ENCODE measurements at regions not wholly inside any gene's neighbourhood (a gene's known extent, or its start where the extent isn't known, plus 50 kb on each side); places are given as distances from the start of the nearest gene placed in this dataset.

- TF ChIP-seq EZH2 (IDR thresholded peaks at IDR 0.05; ENCODE audit: borderline replicate concordance, low read depth, low read length, poor library complexity, severe bottlenecking) (no peak), CTCF (conservative IDR thresholded peaks at IDR 0.05; ENCODE audit: low read depth, low read length) (no peak)
- Histone ChIP-seq H3K36me3 (ENCODE audit: insufficient read depth, low read length, poor library complexity, severe bottlenecking) (no peaks in the 10 kb centered on the region), H3K27ac (ENCODE audit: low read depth, low read length, poor library complexity, severe bottlenecking) (no peak overlapping the region), H3K4me3 (ENCODE audit: low read depth, low read length, poor library complexity, severe bottlenecking) (no peak overlapping the region), H3K9me3 (ENCODE audit: low read depth, low read length, poor library complexity, severe bottlenecking) (peaks cover under 1% of the 10 kb centered on the region), H3K27me3 (replicated peaks; ENCODE audit: insufficient read depth, low read depth, low read length, poor library complexity) (no peaks in the 10 kb centered on the region), H3K4me1 (ENCODE audit: insufficient read depth, low read length, poor library complexity, severe bottlenecking) (no peaks in the 10 kb centered on the region)
- POLR2A ChIA-PET (ENCODE audit: low non-redundant PET): no interaction called here
- DNase-seq (ENCODE audit: low spot score): no peak
- CTCF ChIA-PET: interaction anchor here (0.6 kb wide), 1 partner anchor 128 kb away, joined by 8 read pairs; no protein-coding TSS in a partner anchor
- intact Hi-C loops (cut with micrococcal nuclease; ENCODE audit: unreplicated experiment): no loop called here
- BruUV-seq (replicated peaks): no TSS peak
Observed at GRCh38 chr13:29963089-29963488, 112.7 kb upstream of the UBL3 start.

- intact Hi-C loops (cut with micrococcal nuclease; ENCODE audit: unreplicated experiment): no loop called here
- CTCF ChIA-PET: no interaction called here
Observed at GRCh38 chr13:29961036-29961670, 110.7 kb upstream of the UBL3 start.

GRCh38 chr13:29959603-29960002 lies 109.2 kb upstream of the UBL3 start:
- H3K4me1 ChIP-seq (ENCODE audit: insufficient read depth, low read length, poor library complexity, severe bottlenecking): no peaks in the 10 kb centered on the region
- H3K9me3 ChIP-seq (ENCODE audit: low read depth, low read length, poor library complexity, severe bottlenecking): no peaks in the 10 kb centered on the region
- POLR2A ChIA-PET (ENCODE audit: low non-redundant PET): no interaction called here
- CTCF ChIA-PET: no interaction called here
- no peak overlapping the region for H3K4me3 ChIP-seq (ENCODE audit: low read depth, low read length, poor library complexity, severe bottlenecking)
- TF ChIP-seq CTCF (conservative IDR thresholded peaks at IDR 0.05; ENCODE audit: low read depth, low read length): no peak
- TF ChIP-seq EZH2 (IDR thresholded peaks at IDR 0.05; ENCODE audit: borderline replicate concordance, low read depth, low read length, poor library complexity, severe bottlenecking): no peak
- no peaks in the 10 kb centered on the region for H3K36me3 ChIP-seq (ENCODE audit: insufficient read depth, low read length, poor library complexity, severe bottlenecking)
- H3K27me3 ChIP-seq (replicated peaks; ENCODE audit: insufficient read depth, low read depth, low read length, poor library complexity): peaks cover 6% of the 10 kb centered on the region
- H3K27ac ChIP-seq (ENCODE audit: low read depth, low read length, poor library complexity, severe bottlenecking): no peak overlapping the region
- intact Hi-C loops (cut with micrococcal nuclease; ENCODE audit: unreplicated experiment): no loop called here
- no TSS peak for BruUV-seq (replicated peaks)
- no peak for DNase-seq (ENCODE audit: low spot score)

More at GRCh38 chr13:29961036-29961670, 110.7 kb upstream of the UBL3 start:
- no TSS peak for BruUV-seq (replicated peaks)
- Histone ChIP-seq H3K27ac (ENCODE audit: low read depth, low read length, poor library complexity, severe bottlenecking) (no peak overlapping the region), H3K36me3 (ENCODE audit: insufficient read depth, low read length, poor library complexity, severe bottlenecking) (no peaks in the 10 kb centered on the region), H3K27me3 (replicated peaks; ENCODE audit: insufficient read depth, low read depth, low read length, poor library complexity) (peaks cover 6% of the 10 kb centered on the region), H3K9me3 (ENCODE audit: low read depth, low read length, poor library complexity, severe bottlenecking) (no peaks in the 10 kb centered on the region), H3K4me3 (ENCODE audit: low read depth, low read length, poor library complexity, severe bottlenecking) (no peak overlapping the region), H3K4me1 (ENCODE audit: insufficient read depth, low read length, poor library complexity, severe bottlenecking) (no peaks in the 10 kb centered on the region)
- POLR2A ChIA-PET (ENCODE audit: low non-redundant PET): interaction anchor here (0.6 kb wide), 1 partner anchor 732 kb away, joined by 4 read pairs; no protein-coding TSS in a partner anchor
- TF ChIP-seq EZH2 (IDR thresholded peaks at IDR 0.05; ENCODE audit: borderline replicate concordance, low read depth, low read length, poor library complexity, severe bottlenecking): no peak
- DNase-seq (ENCODE audit: low spot score): no peak

- TF ChIP-seq EZH2 (IDR thresholded peaks at IDR 0.05; ENCODE audit: borderline replicate concordance, low read depth, low read length, poor library complexity, severe bottlenecking): no peak
- TF ChIP-seq CTCF (conservative IDR thresholded peaks at IDR 0.05; ENCODE audit: low read depth, low read length): no peak
- no TSS peak for BruUV-seq (replicated peaks)
- H3K27me3 ChIP-seq (replicated peaks; ENCODE audit: insufficient read depth, low read depth, low read length, poor library complexity): peaks cover 6% of the 10 kb centered on the region
- H3K9me3 ChIP-seq (ENCODE audit: low read depth, low read length, poor library complexity, severe bottlenecking): no peaks in the 10 kb centered on the region
- intact Hi-C loops (cut with micrococcal nuclease; ENCODE audit: unreplicated experiment): no loop called here
- H3K4me3 ChIP-seq (ENCODE audit: low read depth, low read length, poor library complexity, severe bottlenecking): no peak overlapping the region
- DNase-seq (ENCODE audit: low spot score): no peak
- no peaks in the 10 kb centered on the region for H3K4me1 ChIP-seq (ENCODE audit: insufficient read depth, low read length, poor library complexity, severe bottlenecking)
- ChIA-PET CTCF (no interaction called here), POLR2A (ENCODE audit: low non-redundant PET) (no interaction called here)
- H3K36me3 ChIP-seq (ENCODE audit: insufficient read depth, low read length, poor library complexity, severe bottlenecking): no peaks in the 10 kb centered on the region
- no peak overlapping the region for H3K27ac ChIP-seq (ENCODE audit: low read depth, low read length, poor library complexity, severe bottlenecking)
Observed at GRCh38 chr13:29959086-29959485, 108.7 kb upstream of the UBL3 start.
